Embryonic facial prominence (tissue), 1 donor: ENCODE measurements at regions not wholly inside any gene's neighbourhood (a gene's known extent, or its start where the extent isn't known, plus 50 kb on each side); places are given as distances from the start of the nearest gene placed in this dataset.

Experiments
- DNase-seq: peaks from one replicate; pipeline ENCODE4 v3.0.0-alpha.2; 2016; ENCODE audit errors: extremely low spot score

DNA sequence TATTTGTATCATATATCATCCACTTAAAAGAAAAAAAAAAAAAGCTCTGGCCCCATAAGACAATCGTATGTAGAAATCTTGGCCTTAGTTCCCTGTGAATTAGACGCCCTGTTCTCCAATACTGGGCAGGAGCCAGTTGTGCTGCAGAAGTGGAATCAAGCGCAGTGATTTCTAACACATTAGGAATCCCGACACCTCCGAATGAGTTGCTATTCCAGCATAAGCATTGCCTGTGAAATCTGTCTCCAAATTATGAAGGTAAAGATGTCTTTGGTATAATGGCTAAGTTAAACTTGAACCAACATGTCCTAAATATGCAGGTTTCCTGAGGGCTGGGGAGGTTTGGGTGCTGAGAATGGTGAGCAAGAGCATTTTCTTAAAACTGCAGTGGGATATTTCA is 199.4 kb upstream of the ARRDC4 start:
- no peak for DNase-seq

DNA sequence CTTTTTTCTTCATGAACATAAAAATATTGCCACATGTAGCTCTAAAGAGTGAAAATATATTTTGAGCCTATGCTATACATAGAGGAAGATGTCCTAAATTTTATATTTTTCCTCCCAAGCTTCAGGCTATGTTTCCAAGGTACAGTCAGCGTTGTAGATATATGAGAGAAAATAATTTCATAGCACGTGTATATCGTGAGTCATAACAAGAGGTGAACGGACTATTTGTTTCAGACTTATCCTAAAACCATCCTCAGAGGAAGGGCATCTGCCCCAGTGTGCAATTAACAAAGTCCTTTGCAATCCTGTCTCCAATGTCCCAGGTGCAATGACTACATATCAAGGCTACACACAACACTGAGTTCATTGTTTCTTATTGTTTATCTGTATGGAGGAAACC is 177.3 kb upstream of the ARRDC4 start:
- no peak for DNase-seq

DNA sequence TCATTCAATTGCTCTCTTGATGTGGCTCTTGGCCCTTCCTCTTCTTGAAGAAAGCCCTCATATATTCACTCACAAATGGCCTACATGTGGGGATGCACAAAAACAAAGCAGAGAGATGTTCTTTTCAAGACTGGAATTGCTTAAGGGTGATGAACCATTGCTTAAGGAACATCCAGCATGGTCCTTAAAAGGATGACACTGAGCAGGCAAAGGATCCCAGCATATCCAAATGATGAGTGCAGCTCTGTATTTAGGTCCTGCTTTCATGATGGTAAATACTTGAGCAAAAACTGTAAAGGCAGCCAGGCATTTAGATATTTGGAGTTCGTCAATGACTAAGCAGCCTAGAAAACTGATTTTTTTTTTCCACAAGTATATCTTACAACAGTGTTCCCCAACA is 173.8 kb upstream of the ARRDC4 start:
- DNase-seq = no peak

- DNase-seq = no peak
Measured at GRCh38 chr15:97790180-97790579, 170.3 kb upstream of the ARRDC4 start.

GRCh38 chr15:97791824-97792792 is 168.4 kb upstream of the ARRDC4 start:
- no peak for DNase-seq

DNA sequence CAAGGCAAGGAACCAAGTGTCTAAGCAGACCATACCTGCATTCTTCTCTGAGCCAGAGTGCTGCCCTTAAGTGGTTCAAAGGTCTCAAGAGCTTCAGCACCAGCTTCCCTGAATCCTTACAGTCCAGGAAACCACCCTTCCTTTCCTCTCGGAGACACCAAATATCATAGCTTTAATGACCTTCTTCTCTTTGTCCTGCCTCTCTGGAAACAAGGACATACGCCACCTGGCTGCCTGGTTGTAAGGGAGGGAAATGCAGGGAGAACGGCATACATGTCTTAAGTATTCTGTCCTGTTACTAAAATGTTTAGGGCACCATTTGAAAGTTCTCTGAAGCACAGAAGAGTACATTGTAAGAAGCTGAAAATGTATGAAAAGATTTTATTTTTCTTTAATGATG is 155.6 kb upstream of the ARRDC4 start:
- DNase-seq = no peak

DNA sequence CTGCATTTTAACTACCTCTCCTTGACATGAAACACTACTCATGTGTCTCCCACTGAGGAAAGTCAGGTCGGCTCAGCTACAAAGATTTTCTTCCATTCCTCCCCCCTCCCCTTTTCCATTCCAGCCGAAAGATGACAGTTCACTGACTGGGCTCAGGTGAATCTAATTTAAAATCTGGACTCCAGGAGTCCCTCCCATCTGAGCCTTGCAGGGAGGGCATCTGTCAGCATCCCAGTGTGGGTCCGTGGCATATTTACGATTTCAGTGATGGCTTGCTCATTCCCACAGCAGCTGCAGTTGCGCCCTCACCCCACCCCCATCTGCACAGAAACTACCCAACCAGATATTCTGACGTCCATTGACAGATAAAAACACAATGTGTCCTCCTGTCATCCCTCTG is 153.7 kb upstream of the ARRDC4 start:
- DNase-seq = no peak

DNA sequence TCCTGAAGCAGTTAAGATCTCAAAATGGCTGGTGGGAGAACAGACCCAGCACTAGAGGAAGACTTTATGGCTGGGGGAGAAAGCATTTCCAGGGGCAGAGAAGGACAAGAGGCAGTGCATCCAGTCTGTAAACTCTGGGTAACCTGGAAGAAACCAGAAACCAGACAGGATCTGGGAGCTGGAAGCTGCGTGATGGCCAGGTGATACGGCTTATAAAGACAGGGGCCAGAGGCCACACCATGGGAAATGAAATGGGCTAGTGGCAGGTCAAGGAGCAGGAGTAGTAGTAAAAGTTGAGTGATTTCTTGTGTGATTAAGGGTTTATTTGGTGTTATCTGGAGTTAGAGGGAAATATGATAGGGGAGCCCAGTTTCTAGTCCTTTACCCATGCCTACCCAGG is 144.7 kb upstream of the ARRDC4 start:
- no peak for DNase-seq

- no peak for DNase-seq
Measured at GRCh38 chr15:97817276-97817890, 143.1 kb upstream of the ARRDC4 start.

DNA sequence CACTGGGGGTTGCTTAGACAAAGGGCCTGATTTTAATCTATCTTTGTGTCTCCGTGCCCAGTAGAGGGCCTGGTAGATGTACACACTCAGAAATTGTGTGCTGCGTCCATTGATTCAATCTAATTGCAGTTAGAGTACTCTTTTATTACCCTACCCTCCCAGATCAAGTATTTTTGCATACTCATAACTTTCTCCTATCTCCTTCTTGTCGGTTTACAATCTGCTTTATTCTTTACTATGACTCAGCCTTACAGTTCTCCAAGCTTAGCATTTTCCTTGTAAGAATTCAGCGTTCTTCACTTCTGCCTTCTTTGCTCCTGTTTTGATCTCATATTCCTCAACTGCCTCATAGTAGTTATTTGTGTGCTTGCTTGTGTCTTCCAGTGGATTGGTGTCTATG is 124.5 kb upstream of the ARRDC4 start:
- DNase-seq = no peak

GRCh38 chr15:97837896-97838295 is 122.6 kb upstream of the ARRDC4 start:
- DNase-seq = no peak

- DNase-seq = no peak
Measured at GRCh38 chr15:97838606-97839210, 121.8 kb upstream of the ARRDC4 start.

- DNase-seq = no peak
Measured at GRCh38 chr15:97840501-97840900, 120.0 kb upstream of the ARRDC4 start.

- DNase-seq = no peak
Measured at GRCh38 chr15:97841558-97841957, 118.9 kb upstream of the ARRDC4 start.

- DNase-seq = no peak
Measured at GRCh38 chr15:97849183-97849582, 111.3 kb upstream of the ARRDC4 start.

DNA sequence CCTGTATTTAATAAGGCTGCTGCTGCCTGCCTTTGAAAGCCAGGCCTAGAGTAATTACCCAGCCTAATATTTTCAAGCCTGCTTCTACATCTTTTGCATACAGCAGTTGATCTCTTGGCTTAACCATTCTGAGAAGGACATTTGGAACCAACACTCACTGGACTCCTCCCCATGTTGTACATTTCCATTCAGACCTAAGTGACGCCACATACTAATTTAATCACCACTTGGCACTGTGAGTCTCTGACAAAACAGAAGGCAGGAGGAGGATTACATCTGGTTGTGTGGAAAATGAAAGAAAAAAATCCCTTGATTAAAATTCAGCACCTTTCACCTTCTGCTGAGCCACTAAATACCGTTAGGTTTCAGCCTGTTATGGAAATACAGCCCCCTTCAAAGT is 102.2 kb upstream of the ARRDC4 start:
- no peak for DNase-seq

DNA sequence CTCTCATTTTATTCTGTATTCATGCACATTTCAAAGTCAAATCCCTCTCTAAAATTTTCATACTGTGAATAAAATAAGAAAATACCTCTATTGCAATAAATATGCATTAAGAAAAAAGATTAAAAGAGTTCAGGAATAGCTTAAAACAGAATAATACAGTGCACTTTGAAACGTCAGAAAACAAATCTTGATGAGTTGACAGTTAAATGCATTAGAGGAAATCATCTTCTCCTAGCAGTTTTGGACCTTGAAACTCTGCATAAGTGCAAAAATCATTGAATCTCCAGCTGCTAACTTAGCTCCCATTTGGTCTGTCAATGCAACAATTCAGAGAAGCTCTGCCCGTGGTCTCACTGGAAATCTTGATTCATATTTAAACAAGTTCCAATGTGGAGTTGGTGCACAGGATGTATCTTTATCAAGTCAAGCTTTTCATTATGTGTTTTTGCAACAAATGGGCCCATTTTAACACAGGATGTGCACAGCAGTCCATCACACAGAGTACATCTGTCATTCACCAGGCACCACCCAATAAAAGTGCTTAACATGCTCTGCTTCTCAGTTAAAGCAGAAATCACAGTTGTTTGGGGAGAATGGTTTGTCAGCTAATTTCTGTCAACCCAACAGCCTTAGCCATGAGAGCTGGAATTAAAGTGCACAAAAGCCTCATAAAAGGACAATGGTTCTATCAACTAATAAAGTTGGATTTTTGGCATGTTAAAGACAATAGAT is 98.8 kb upstream of the ARRDC4 start:
- DNase-seq = no peak

DNA sequence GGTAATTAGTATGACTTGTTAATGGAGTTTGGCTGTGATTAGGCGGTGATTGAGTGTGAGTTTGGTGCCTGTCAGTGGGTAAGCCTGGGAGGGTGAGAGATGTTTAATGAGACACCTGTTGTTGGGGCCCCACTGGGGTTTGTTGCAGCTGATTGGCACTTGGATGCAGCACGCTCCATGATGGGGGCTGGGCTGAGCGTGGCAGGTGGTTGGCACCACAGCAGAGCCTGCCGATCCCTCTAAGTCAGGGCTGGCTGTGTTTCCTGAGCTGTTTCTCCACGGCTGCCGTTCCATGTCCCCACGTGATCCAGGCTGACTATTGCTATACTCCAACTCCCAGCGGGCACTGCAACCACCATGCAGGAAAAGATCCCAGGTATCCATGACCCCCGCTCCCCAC is 93.5 kb upstream of the ARRDC4 start:
- no peak for DNase-seq

DNA sequence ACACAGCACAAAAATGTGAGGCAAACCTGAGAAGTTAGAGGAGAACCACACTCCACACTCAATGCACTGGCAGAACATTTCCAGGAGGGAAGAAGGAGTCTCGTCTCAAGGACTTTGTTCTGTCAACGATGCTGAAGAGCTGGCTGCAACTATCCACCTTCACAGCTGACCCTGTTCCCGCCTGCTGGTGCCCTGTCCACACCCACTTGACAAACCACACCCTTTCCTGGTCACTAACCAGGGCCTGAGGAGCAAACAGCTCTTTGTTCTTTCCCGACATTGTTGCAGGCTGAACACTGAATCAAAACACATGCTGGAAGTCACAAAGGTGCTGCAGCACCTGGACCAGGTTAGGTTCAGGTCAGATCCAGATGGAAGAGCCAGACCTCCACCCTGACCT is 92.6 kb upstream of the ARRDC4 start:
- DNase-seq = no peak

GRCh38 chr15:97868981-97869380 is 91.5 kb upstream of the ARRDC4 start:
- no peak for DNase-seq

DNA sequence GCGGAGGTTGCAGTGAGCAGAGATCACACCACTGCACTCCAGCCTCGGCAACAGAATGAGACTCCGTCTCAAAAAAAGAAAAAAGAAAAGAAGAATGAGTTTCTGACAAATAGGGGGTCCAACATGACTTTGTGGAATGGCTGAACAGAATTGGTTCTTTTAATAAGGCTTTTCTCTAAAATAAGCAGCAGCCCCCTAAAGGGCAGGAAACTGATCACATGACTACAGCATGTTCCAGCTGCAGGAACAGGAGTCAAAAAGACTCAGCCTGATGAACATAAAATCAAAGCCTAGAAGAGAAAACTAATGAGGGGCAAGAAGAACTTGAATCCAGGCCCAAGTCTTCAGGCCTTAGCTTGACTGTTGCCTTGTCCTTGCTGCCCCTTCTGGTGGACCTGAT is 89.7 kb upstream of the ARRDC4 start:
- DNase-seq = no peak

- no peak for DNase-seq
Measured at GRCh38 chr15:97874139-97874538, 86.4 kb upstream of the ARRDC4 start.
